ENCODE measurements at regions not wholly inside any gene's neighbourhood (a gene's known extent, or its start where the extent isn't known, plus 50 kb on each side); places are given as distances from the start of the nearest gene placed in this dataset.
"Not testable (repeated sequence)": the region's sequence is repeated elsewhere in the genome, so short reads cannot be mapped to it uniquely, and the experiment has no call there.

- H3K4me3 ChIP-seq: no peak overlapping the region
- no peak for TF ChIP-seq CTCF (IDR thresholded peaks at IDR 0.05)
- peaks cover 0 to 22% (median 4%) of the 10 kb centered on the region in 3 donors for H3K27me3 ChIP-seq (ENCODE audit: insufficient read depth in 3 of 3, low read length in 2 of 3)
- no peaks in the 10 kb centered on the region for H3K9me3 ChIP-seq
- no peak for DNase-seq
- ATAC-seq: no peak
- 39 to 86% (median 73%) methylated on average over 2 of the region's 2 CpGs for WGBS, 3 donors
- no peaks in the 10 kb centered on the region for H3K4me1 ChIP-seq
- no peak overlapping the region for H3K27ac ChIP-seq
- intact Hi-C loops (cut with DNase I): loop anchor here in 1 of 2 donors (10.0 kb wide), 1 partner anchor 841 kb away; no protein-coding TSS in a partner anchor
- H3K36me3 ChIP-seq (ENCODE audit: insufficient read depth in 1 of 2, low read depth in 1 of 2): no peaks in the 10 kb centered on the region
Observed at GRCh38 chr22:35175392-35175791, 81.9 kb upstream of the HMGXB4 start.

- no peak for TF ChIP-seq CTCF (IDR thresholded peaks at IDR 0.05)
- Histone ChIP-seq H3K4me1 (no peaks in the 10 kb centered on the region), H3K36me3 (ENCODE audit: insufficient read depth in 1 of 2, low read depth in 1 of 2) (no peaks in the 10 kb centered on the region), H3K9me3 (no peaks in the 10 kb centered on the region), H3K27ac (no peak overlapping the region), H3K27me3 (ENCODE audit: insufficient read depth in 3 of 3, low read length in 2 of 3) (peaks cover 0 to 23% (median 4%) of the 10 kb centered on the region in 3 donors), H3K4me3 (no peak overlapping the region)
- ATAC-seq: no peak
- WGBS, 3 donors: 71 to 78% (median 76%) methylated on average over 2 of the region's 2 CpGs
- DNase-seq: no peak
- intact Hi-C loops (cut with DNase I): loop anchor here in 1 of 2 donors (10.0 kb wide), 1 partner anchor 843 kb away; no protein-coding TSS in a partner anchor
Observed at GRCh38 chr22:35177811-35178210, 79.5 kb upstream of the HMGXB4 start.

GRCh38 chr22:35178446-35178845, 78.8 kb upstream of the HMGXB4 start:
- intact Hi-C loops (cut with DNase I): loop anchor here in 1 of 2 donors (10.0 kb wide), 1 partner anchor 844 kb away; no protein-coding TSS in a partner anchor
- Histone ChIP-seq H3K27me3 (ENCODE audit: insufficient read depth in 3 of 3, low read length in 2 of 3) (peaks cover 0 to 23% (median 4%) of the 10 kb centered on the region in 3 donors), H3K27ac (no peak overlapping the region), H3K9me3 (no peaks in the 10 kb centered on the region), H3K4me3 (no peak overlapping the region), H3K36me3 (ENCODE audit: insufficient read depth in 1 of 2, low read depth in 1 of 2) (no peaks in the 10 kb centered on the region), H3K4me1 (no peaks in the 10 kb centered on the region)
- ATAC-seq (no peak), DNase-seq (no peak)
- 82 to 90% (median 84%) methylated on average over 10 of the region's 10 CpGs for WGBS, 3 donors
- no peak for TF ChIP-seq CTCF (IDR thresholded peaks at IDR 0.05)

- Histone ChIP-seq H3K36me3 (ENCODE audit: insufficient read depth in 1 of 2, low read depth in 1 of 2) (no peaks in the 10 kb centered on the region), H3K27me3 (ENCODE audit: insufficient read depth in 3 of 3, low read length in 2 of 3) (peaks cover 0 to 14% (median 0%) of the 10 kb centered on the region in 3 donors), H3K9me3 (peaks cover 14% of the 10 kb centered on the region), H3K27ac (no peak overlapping the region), H3K4me1 (no peaks in the 10 kb centered on the region), H3K4me3 (no peak overlapping the region)
- no peak for DNase-seq
- ATAC-seq: no peak
- WGBS, 3 donors: 42 to 64% (median 47%) methylated on average over 2 of the region's 2 CpGs
- intact Hi-C loops (cut with DNase I): no loop called here
- TF ChIP-seq CTCF (IDR thresholded peaks at IDR 0.05): no peak
Observed at GRCh38 chr22:35183917-35184316, 73.4 kb upstream of the HMGXB4 start.

GRCh38 chr22:35186492-35186891, 70.8 kb upstream of the HMGXB4 start:
- Histone ChIP-seq H3K4me1 (no peaks in the 10 kb centered on the region), H3K27ac (no peak overlapping the region), H3K36me3 (ENCODE audit: insufficient read depth in 1 of 2, low read depth in 1 of 2) (no peaks in the 10 kb centered on the region), H3K4me3 (no peak overlapping the region), H3K9me3 (peaks cover 27% of the 10 kb centered on the region), H3K27me3 (ENCODE audit: insufficient read depth in 3 of 3, low read length in 2 of 3) (no peaks in the 10 kb centered on the region)
- no peak for ATAC-seq
- intact Hi-C loops (cut with DNase I): no loop called here
- DNase-seq: no peak
- no peak for TF ChIP-seq CTCF (IDR thresholded peaks at IDR 0.05)
- WGBS, 3 donors: 64 to 74% (median 70%) methylated on average over 1 of the region's 1 CpG

- WGBS, 3 donors: 98 to 100% (median 100%) methylated on average over 1 of the region's 1 CpG
Observed at GRCh38 chr22:35188930-35189329, 68.4 kb upstream of the HMGXB4 start.

More at GRCh38 chr22:35188930-35189329, 68.4 kb upstream of the HMGXB4 start:
- H3K27ac ChIP-seq; H3K36me3 ChIP-seq (ENCODE audit: insufficient read depth in 1 of 2, low read depth in 1 of 2); H3K4me1 ChIP-seq; intact Hi-C loops (cut with DNase I); ATAC-seq; DNase-seq; H3K27me3 ChIP-seq (ENCODE audit: insufficient read depth in 3 of 3, low read length in 2 of 3); H3K4me3 ChIP-seq: not testable (repeated sequence)
- H3K9me3 ChIP-seq: peaks cover 27% of the 10 kb centered on the region
